DND-41 (cell line): ENCODE measurements at regions not wholly inside any gene's neighbourhood (a gene's known extent, or its start where the extent isn't known, plus 50 kb on each side); places are given as distances from the start of the nearest gene placed in this dataset.

Experiments
- ATAC-seq: fragments of 200-7000 bp; cut with Tn5 transposase; 3 replicates; pipeline ENCODE4 v1.9.1; 2021; ENCODE audit warnings: low read depth; ENCODE audit not compliant: insufficient read depth
- DNase-seq: peaks from one replicate; pipeline ENCODE4 v3.0.0-alpha.2; 2020
- H2AFZ ChIP-seq: 2 replicates; pipeline ENCODE4 v1.6.0; 2012; ENCODE audit warnings: low read depth, low read length
- H3K27ac ChIP-seq: 2 replicates; pipeline ENCODE4 v1.5.1; 2012; ENCODE audit warnings: low read length, inconsistent platforms
- H3K27me3 ChIP-seq: fragments of 200-600 bp; sonication (generic); 2 replicates; pipeline ENCODE4 v1.6.0; 2012; ENCODE audit warnings: low read length, mild to moderate bottlenecking, inconsistent platforms; ENCODE audit not compliant: insufficient read depth, poor library complexity
- H3K36me3 ChIP-seq: 2 replicates; pipeline ENCODE4 v1.5.1; 2012; ENCODE audit warnings: low read length, inconsistent platforms; ENCODE audit not compliant: insufficient read depth
- H3K4me1 ChIP-seq: 2 replicates; pipeline ENCODE4 v1.5.1; 2012; ENCODE audit warnings: mild to moderate bottlenecking, low read length; ENCODE audit not compliant: insufficient read depth
- H3K4me2 ChIP-seq: 2 replicates; pipeline ENCODE4 v1.6.0; 2012; ENCODE audit warnings: mild to moderate bottlenecking, moderate library complexity, low read length, inconsistent platforms; ENCODE audit not compliant: insufficient read depth
- H3K4me3 ChIP-seq, 2 experiments: fragments of 200-600 bp in 1 of 2; shearing (Covaris generic) in 1 of 2; 2 replicates each; pipeline ENCODE4 v1.5.1; 2012 to 2016; ENCODE audit warnings: inconsistent platforms in 2 of 2, low read length in 2 of 2, mild to moderate bottlenecking in 2 of 2, low read depth in 1 of 2, moderate library complexity in 1 of 2
- H3K79me2 ChIP-seq: 2 replicates; pipeline ENCODE4 v1.6.0; 2012; ENCODE audit warnings: low read length, inconsistent platforms; ENCODE audit not compliant: insufficient read depth
- H3K9ac ChIP-seq: 2 replicates; pipeline ENCODE4 v1.6.0; 2012; ENCODE audit warnings: low read depth, mild to moderate bottlenecking, inconsistent platforms, low read length, moderate library complexity
- H3K9me3 ChIP-seq: 2 replicates; pipeline ENCODE4 v1.5.1; 2012; ENCODE audit warnings: low read length, moderate library complexity, mild to moderate bottlenecking, inconsistent platforms; ENCODE audit not compliant: insufficient read depth, severe bottlenecking
- H4K20me1 ChIP-seq: 2 replicates; pipeline ENCODE4 v1.6.0; 2012; ENCODE audit warnings: low read length; ENCODE audit not compliant: insufficient read depth
- CTCF ChIP-seq: IDR thresholded peaks from 2 replicates; pipeline ENCODE4 v1.5.1; 2012; ENCODE audit warnings: borderline replicate concordance, low read length, moderate library complexity, mild to moderate bottlenecking; ENCODE audit not compliant: poor library complexity, severe bottlenecking; ENCODE audit errors: extremely low read depth
- EZH2 ChIP-seq: IDR thresholded peaks from 3 replicates; pipeline ENCODE4 v1.6.1; 2012; ENCODE audit warnings: borderline replicate concordance, low read depth, mild to moderate bottlenecking, moderate library complexity, low read length, inconsistent platforms; ENCODE audit not compliant: severe bottlenecking

DNA sequence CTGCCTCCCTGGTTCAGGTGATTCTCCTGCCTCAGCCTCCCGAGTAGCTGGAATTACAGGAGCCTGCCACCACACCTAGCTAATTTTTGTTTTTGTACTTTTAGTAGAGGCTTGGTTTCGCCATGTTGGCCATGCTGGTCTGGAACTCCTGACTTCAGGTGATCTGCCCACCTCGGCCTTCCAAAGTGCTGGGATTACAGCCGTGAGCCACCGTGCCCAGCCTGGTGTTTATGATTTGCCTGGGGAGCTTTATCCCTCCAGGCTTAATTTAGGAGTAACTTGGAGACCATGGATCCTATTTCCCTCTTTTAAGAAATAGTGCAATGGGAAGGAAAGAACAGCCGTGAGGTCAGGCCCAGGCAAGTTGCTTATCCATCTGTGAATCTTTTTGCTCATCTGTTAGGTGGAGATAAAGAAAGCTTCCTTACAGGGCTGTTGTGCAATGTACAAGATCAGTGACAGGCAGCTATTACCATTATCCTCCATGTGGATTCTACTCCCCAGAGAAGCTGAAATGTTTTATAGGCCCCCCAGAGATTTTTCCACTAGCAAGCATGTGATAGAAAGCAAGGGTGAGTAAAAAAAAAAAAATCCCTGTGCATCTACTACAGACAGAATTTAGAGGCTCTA, 104.9 kb upstream of the MGAT5 start:
- Histone ChIP-seq H3K9me3 (no peaks in the 10 kb centered on the region), H3K4me1 (no peaks in the 10 kb centered on the region), H3K4me2 (no peak overlapping the region), H3K4me3 (no peak overlapping the region), H4K20me1 (peaks cover 46% of the 10 kb centered on the region), H2AFZ (no peak overlapping the region), H3K27me3 (no peaks in the 10 kb centered on the region), H3K79me2 (peaks cover 79% of the 10 kb centered on the region), H3K27ac (no peak overlapping the region), H3K9ac (no peak overlapping the region), H3K36me3 (peaks cover 11% of the 10 kb centered on the region)
- TF ChIP-seq CTCF (no peak), EZH2 (no peak)
- ATAC-seq (no peak), DNase-seq (no peak)

- Histone ChIP-seq H3K4me1 (no peaks in the 10 kb centered on the region), H4K20me1 (peaks cover 47% of the 10 kb centered on the region), H3K9me3 (no peaks in the 10 kb centered on the region), H3K27me3 (no peaks in the 10 kb centered on the region), H3K36me3 (peaks cover 14% of the 10 kb centered on the region), H3K27ac (no peak overlapping the region), H3K79me2 (peaks cover 79% of the 10 kb centered on the region), H3K4me2 (no peak overlapping the region), H2AFZ (no peak overlapping the region), H3K4me3 (no peak overlapping the region), H3K9ac (no peak overlapping the region)
- DNase-seq = no peak
- ATAC-seq = 0 out of 3 replicates have a peak, but pooled peaks have one; percentile 17
- no peak for TF ChIP-seq CTCF
- no peak for TF ChIP-seq EZH2
Observed at GRCh38 chr2:134149904-134150303, 104.0 kb upstream of the MGAT5 start.

GRCh38 chr2:134150760-134151159, 103.1 kb upstream of the MGAT5 start:
- no peaks in the 10 kb centered on the region for H3K4me1 ChIP-seq
- no peak overlapping the region for H2AFZ ChIP-seq
- peaks cover 48% of the 10 kb centered on the region for H4K20me1 ChIP-seq
- no peaks in the 10 kb centered on the region for H3K27me3 ChIP-seq
- no peak overlapping the region for H3K4me3 ChIP-seq
- H3K9ac ChIP-seq = no peak overlapping the region
- DNase-seq (no peak), ATAC-seq (no peak)
- H3K79me2 ChIP-seq = peaks cover 77% of the 10 kb centered on the region
- no peak overlapping the region for H3K27ac ChIP-seq
- H3K36me3 ChIP-seq = peaks cover 16% of the 10 kb centered on the region
- no peak overlapping the region for H3K4me2 ChIP-seq
- TF ChIP-seq CTCF (no peak), EZH2 (no peak)
- no peaks in the 10 kb centered on the region for H3K9me3 ChIP-seq
